HG03097 (cell line): ENCODE measurements at regions not wholly inside any gene's neighbourhood (a gene's known extent, or its start where the extent isn't known, plus 50 kb on each side); places are given as distances from the start of the nearest gene placed in this dataset.
"Not testable (repeated sequence)": the region's sequence is repeated elsewhere in the genome, so short reads cannot be mapped to it uniquely, and the experiment has no call there.

Experiments
- ATAC-seq: cut with Tn5 transposase; IDR thresholded peaks from one replicate; pipeline ENCODE4 v1.9.1; 2021; ENCODE audit not compliant: unreplicated experiment, low FRiP score

- no peak for ATAC-seq
Observed at GRCh38 chr13:44756276-44756810, 180.2 kb upstream of the TSC22D1 start.

- no peak for ATAC-seq
Observed at GRCh38 chr13:44755872-44756271, 179.7 kb upstream of the TSC22D1 start.

- no peak for ATAC-seq
Observed at GRCh38 chr13:44752164-44752563, 176.0 kb upstream of the TSC22D1 start.

- ATAC-seq, result no peak
Observed at GRCh38 chr13:44750630-44751029, 174.5 kb upstream of the TSC22D1 start.

GRCh38 chr13:44749906-44750305 is 173.8 kb upstream of the TSC22D1 start:
- no peak for ATAC-seq

- no peak for ATAC-seq
Observed at GRCh38 chr13:44748439-44748838, 172.3 kb upstream of the TSC22D1 start.

- ATAC-seq, result no peak
Observed at GRCh38 chr13:44747179-44747578, 171.0 kb upstream of the TSC22D1 start.

GRCh38 chr13:44746690-44747089 is 170.6 kb upstream of the TSC22D1 start:
- no peak for ATAC-seq

GRCh38 chr13:44744880-44745633 is 168.9 kb upstream of the TSC22D1 start:
- no peak for ATAC-seq

- no peak for ATAC-seq
Observed at GRCh38 chr13:44739539-44739938, 163.4 kb upstream of the TSC22D1 start.

GRCh38 chr13:44739120-44739519 is 163.0 kb upstream of the TSC22D1 start:
- no peak for ATAC-seq

GRCh38 chr13:44738463-44738862 is 162.3 kb upstream of the TSC22D1 start:
- ATAC-seq, result no peak

- no peak for ATAC-seq
Observed at GRCh38 chr13:44735806-44736205, 159.7 kb upstream of the TSC22D1 start.

- ATAC-seq, result no peak
Observed at GRCh38 chr13:44734201-44734707, 158.1 kb upstream of the TSC22D1 start.

GRCh38 chr13:44732503-44733098 is 156.5 kb upstream of the TSC22D1 start:
- ATAC-seq, result no peak

- ATAC-seq, result no peak
Observed at GRCh38 chr13:44730851-44731250, 154.7 kb upstream of the TSC22D1 start.

GRCh38 chr13:44730099-44730498 is 154.0 kb upstream of the TSC22D1 start:
- ATAC-seq, result no peak

GRCh38 chr13:44727591-44727990 is 151.5 kb upstream of the TSC22D1 start:
- not testable (repeated sequence) for ATAC-seq

- ATAC-seq, result no peak
Observed at GRCh38 chr13:44726778-44727177, 150.6 kb upstream of the TSC22D1 start.

- ATAC-seq, result no peak
Observed at GRCh38 chr13:44726214-44726613, 150.1 kb upstream of the TSC22D1 start.

- no peak for ATAC-seq
Observed at GRCh38 chr13:44719857-44720671, 143.9 kb upstream of the TSC22D1 start.
